ENCODE measurements at regions not wholly inside any gene's neighbourhood (a gene's known extent, or its start where the extent isn't known, plus 50 kb on each side); places are given as distances from the start of the nearest gene placed in this dataset.

GRCh38 chr1:13878021-13878420 is 178.0 kb downstream of the PRDM2 start:
- no peak for DNase-seq (ENCODE audit: low read depth)

- no peak for DNase-seq (ENCODE audit: low read depth)
Measured at GRCh38 chr1:13878451-13878850, 178.5 kb downstream of the PRDM2 start.

DNA sequence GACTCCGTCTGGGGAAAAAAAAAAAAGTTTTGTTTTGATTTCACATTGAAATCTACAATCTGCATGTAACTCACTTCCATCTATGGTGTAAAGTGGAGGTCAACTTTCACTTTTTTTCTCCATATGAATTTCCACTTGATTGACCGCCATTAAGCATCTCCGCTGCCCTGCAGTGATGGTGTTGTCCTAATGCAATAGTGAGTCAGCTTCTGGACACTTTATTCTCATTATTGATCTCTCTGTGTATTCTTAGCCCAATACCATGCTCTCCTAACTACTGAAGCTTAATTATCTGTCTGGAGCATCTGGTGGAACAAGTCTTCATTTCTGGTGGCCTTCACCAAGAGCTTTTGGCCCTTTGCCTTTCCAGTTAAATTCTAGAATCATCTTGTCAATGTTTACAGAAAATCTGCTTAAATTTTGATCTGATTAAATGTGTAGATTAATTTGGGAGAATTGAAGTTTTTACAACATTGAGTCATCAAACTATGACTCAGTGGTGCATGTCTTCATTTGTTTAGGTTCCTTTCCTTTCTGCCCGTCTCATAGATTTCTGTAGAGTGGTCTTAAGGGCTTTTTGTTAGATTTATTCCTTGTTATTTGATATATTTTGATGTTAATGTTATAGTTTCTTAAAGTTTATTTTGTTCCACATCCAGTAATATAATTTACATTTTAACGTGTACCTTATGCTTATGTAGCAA is 181.5 kb downstream of the PRDM2 start:
- no peak for DNase-seq (ENCODE audit: low read depth)

- DNase-seq (ENCODE audit: low read depth): no peak
Measured at GRCh38 chr1:13888351-13888986, 188.5 kb downstream of the PRDM2 start.

GRCh38 chr1:13889495-13889894 is 189.5 kb downstream of the PRDM2 start:
- DNase-seq (ENCODE audit: low read depth): no peak

- no peak for DNase-seq (ENCODE audit: low read depth)
Measured at GRCh38 chr1:13890766-13891165, 190.8 kb downstream of the PRDM2 start.

DNA sequence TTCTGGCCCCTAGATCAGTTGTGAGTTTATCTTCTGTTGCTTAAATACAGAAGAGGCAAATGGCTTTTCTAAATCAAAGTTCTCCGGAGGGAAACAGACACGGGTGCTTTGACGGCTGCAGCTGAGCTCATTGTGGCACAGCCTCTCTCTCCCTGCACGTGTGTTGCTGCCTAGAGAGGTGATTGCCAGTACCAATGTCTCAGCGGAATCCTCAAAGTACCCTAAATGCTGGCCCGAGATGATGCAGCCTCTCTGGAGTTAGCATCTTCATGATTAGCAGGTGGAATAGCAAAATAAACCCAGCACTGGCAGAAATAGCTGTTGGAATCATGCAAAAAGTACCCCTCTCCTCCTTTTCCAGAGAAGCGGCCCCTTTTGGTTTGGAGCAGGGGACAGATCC is 192.2 kb downstream of the PRDM2 start:
- DNase-seq (ENCODE audit: low read depth): no peak

DNA sequence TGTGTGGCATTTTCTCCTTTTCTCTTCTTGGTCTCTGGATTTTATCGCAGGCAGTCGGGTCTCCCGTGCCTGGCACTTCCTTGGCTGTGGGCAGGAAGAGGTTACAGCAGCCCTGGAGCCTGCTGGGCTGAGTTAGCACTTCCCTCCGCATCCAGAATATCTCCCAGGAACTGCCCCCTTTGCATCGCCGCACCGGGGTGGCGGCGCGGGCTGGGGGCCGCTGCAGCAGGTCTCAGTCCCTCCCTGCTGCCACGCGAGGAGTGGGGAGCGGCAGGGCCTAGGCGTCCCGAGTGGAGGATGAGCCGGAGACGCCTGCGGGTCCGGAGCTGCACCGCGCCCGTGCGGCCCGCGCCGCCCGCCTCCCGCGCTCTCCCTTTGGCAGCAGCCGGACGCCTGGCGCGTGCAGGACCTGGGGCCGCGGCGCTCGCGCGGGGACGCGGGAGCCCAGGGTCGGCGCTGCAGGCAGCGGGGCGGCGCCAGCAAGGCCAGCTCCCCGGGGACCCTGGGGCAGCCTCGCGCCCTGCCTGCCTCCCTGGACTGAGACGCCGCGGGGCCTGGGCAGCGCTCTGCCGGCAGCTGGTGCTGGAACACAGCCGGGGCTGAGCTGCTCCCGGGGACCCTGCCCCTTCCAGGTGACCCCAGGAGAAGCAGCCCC is 192.8 kb downstream of the PRDM2 start:
- no peak for DNase-seq (ENCODE audit: low read depth)

DNA sequence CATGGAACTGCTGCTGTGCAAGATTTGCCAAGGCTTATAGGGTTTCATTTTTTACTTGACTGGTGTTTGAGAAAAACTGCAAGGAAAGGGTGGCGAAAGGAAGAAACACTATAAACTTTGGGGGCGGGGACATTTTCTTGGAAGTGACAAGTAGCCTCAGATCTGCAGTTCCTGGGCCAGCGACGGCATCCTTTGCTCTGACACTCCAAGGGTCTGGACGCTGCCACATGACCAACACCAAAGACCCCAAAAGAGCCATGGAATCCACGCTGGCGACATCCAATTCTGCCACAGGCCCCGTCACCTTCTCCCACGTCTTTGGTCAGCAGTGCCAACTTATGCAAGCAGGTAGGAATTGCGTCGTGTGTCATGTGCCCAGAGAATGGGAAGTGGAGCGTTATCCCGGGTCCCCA is 193.4 kb downstream of the PRDM2 start:
- DNase-seq (ENCODE audit: low read depth): no peak

DNA sequence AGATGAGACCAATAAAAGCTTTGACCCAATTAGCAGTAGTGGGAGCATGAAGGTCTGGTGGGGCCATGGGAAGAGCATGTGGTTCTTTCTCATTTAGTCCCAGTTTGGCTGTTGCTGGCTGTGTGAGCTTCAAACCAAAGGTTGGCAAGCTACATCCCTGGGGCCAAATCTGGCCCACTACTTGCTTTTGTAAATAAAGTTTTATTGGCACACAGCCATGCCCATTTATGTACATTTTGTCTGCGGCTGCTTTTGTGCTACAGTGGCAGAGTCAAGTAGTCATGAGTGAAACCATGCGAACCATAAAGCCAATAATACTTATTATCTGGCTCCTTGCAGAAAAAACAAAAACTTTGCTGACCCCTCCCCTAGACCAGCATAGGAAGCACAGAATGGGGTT is 196.9 kb downstream of the PRDM2 start:
- no peak for DNase-seq (ENCODE audit: low read depth)

GRCh38 chr1:13898406-13898805 is 198.4 kb downstream of the PRDM2 start:
- DNase-seq (ENCODE audit: low read depth): no peak

DNA sequence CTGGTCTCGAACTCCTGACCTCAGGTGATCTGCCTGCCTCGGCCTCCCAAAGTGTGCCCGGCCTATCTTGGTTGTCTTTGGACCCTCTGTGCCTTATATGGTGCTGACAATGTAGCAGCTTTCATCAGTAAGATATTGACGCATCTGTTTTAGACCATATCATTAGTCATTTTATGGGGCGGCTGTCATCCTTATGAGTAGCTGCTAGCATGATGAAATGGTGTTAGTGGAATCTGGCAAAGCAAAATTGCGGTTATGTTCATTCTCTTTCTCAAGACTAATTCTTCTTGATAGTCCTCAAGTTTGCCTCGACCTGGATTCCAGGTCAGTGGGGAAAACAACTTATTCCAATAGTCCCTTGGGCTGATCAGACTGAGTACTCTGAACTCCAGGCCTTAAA is 199.9 kb downstream of the PRDM2 start:
- DNase-seq (ENCODE audit: low read depth): no peak

DNA sequence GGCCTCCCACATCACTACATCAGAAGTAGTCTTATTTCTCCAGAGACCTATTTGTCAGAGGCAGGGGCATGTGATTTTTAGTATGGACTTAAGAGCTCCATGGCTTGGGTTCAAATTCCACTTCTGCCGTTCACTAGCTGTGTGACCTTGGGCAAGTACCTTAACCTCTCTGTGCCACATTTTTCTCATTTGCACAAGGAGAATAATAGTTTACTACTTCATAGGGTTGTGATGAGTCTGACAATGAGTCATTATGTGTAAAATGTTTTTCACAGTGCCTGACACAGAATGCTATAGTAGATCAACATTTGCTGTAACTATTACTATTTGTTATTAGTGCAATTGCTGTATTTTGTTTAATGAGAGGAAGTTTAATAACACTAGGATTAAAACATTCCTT is 200.6 kb downstream of the PRDM2 start:
- DNase-seq (ENCODE audit: low read depth): no peak

GRCh38 chr1:13901039-13901438 is 201.1 kb downstream of the PRDM2 start:
- DNase-seq (ENCODE audit: low read depth): no peak

DNA sequence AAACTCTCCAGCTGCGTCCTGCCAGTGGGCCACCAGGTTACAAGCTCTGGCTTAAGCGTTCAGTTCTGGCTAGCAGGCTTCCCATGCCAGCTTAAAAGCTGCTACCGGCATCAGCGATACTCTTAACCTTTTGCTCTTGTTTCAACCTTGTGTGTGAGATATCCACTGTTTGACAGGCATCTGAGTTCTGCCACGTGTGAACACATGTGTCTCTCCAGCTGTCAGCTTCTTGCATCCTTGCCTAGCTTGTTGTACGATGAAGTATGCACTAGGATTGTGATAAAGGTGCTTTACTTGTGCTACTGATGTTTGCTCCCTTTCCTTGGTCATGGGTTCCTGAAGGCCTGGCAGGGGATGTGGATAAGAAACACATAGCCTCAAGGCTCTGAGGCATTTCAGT is 201.6 kb downstream of the PRDM2 start:
- no peak for DNase-seq (ENCODE audit: low read depth)

GRCh38 chr1:13908128-13908527 is 208.1 kb downstream of the PRDM2 start:
- no peak for DNase-seq (ENCODE audit: low read depth)

GRCh38 chr1:13911697-13912619 is 212.0 kb downstream of the PRDM2 start:
- no peak for DNase-seq (ENCODE audit: low read depth)

DNA sequence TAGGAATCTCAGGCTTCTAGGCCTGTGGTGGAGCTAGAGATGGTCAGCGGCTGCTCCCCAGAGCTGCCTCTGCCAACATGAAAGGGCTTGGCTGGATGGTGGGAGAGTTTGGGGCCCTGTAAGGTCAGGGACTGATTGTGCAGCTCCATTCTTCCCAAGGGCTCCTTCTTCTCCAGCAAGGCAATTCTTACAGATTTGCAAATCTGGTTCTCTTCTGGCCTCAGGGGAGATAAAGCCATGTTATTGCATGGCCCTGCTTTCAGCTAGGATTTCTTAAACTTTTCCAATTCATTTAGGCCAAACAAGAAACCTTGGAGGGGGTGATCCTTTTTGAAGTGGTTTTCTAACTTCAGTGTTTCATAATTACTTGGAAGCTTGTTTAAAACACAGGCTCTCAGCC is 213.4 kb downstream of the PRDM2 start:
- DNase-seq (ENCODE audit: low read depth): no peak

DNA sequence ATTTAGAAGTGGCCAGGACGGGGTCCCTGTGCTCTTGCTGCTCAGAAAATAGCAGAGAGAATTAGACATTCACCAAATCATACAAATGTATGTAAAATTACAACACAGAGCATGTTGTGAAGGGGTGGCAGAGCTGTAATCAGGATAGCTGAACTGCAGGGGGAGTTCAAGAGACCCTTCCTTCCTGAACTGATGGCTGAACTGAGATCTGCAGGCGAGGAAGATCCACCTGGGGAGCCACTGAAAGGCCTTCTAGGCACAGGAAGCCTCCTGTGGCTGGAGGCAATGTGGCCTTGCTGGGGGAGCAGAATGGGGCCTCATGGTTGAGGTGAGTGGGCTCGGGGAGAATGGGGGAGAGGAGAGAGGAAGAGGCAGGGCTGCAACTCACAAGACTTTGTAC is 216.5 kb downstream of the PRDM2 start:
- no peak for DNase-seq (ENCODE audit: low read depth)

- no peak for DNase-seq (ENCODE audit: low read depth)
Measured at GRCh38 chr1:13917607-13918006, 217.6 kb downstream of the PRDM2 start.

GRCh38 chr1:13918862-13919261 is 218.9 kb downstream of the PRDM2 start:
- DNase-seq (ENCODE audit: low read depth): no peak

GRCh38 chr1:13921190-13921589 is 221.2 kb downstream of the PRDM2 start:
- DNase-seq (ENCODE audit: low read depth): no peak

Data from T follicular helper cell (primary cell).